HL-60 (cell line): ENCODE measurements at regions not wholly inside any gene's neighbourhood (a gene's known extent, or its start where the extent isn't known, plus 50 kb on each side); places are given as distances from the start of the nearest gene placed in this dataset.

ENCODE experiments used
- DNase-seq, 2 experiments: peaks; one replicate each; pipeline ENCODE4 v3.0.0-alpha.2; 2010 to 2020; ENCODE audit warnings: low read depth in 1 of 2, low spot score in 1 of 2
- H3K27ac ChIP-seq: fragments of 250-450 bp; sonication (Bioruptor Pico); replicated peaks from 2 replicates; pipeline ENCODE4 v1.5.1; 2020; ENCODE audit warnings: mild to moderate bottlenecking, moderate library complexity
- H3K27me3 ChIP-seq: fragments of 250-450 bp; sonication (Bioruptor Pico); 2 replicates; pipeline ENCODE4 v1.5.1; 2021; ENCODE audit warnings: mild to moderate bottlenecking, moderate library complexity; ENCODE audit not compliant: insufficient read depth, poor library complexity, severe bottlenecking
- H3K4me3 ChIP-seq: replicated peaks from 2 replicates; pipeline ENCODE4 v1.5.1; 2011; ENCODE audit warnings: mild to moderate bottlenecking, control low read depth, low read length; ENCODE audit not compliant: insufficient read depth
- GABPA ChIP-seq: IDR thresholded peaks from 2 replicates; pipeline ENCODE4 v1.6.1; 2012; ENCODE audit warnings: low read depth
- POLR2AphosphoS5 ChIP-seq: IDR thresholded peaks from 2 replicates; pipeline ENCODE4 v1.6.1; 2012; ENCODE audit warnings: low read depth
- SPI1 ChIP-seq: IDR thresholded peaks from 2 replicates; pipeline ENCODE4 v1.6.1; 2012; ENCODE audit warnings: low read depth, mild to moderate bottlenecking, borderline replicate concordance
- TF ChIP-seq, protein P1 (sequence below): IDR thresholded peaks from 2 replicates; pipeline ENCODE4 v1.6.1; 2012; ENCODE audit warnings: low read depth; ENCODE audit not compliant: insufficient replicate concordance
- TF ChIP-seq, protein P2 (sequence below): IDR thresholded peaks from one replicate; pipeline ENCODE4 v1.5.1; 2011; ENCODE audit warnings: low read length, control low read depth, inconsistent platforms; ENCODE audit not compliant: insufficient read depth

DNA sequence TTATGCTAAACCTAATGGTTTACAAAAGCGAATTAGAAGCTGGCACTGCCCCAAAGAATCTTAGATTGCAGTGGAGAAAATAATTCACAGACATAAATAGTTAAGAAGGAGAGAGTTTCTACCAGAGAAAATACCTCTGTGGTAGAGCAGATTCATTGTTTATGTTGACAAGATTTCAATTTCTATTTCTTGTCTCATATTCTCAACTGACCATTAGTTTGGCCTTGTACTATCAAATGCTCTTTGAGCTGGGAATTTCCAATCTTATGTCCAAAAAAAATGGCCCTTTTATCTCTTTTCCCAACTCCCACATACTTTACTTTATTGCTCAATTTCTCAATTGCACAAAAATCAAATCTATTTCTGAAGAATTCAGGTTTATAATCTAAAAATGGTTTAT, 804.1 kb upstream of the CITED2 start:
- no peak for DNase-seq
- H3K27ac ChIP-seq, result no peak overlapping the region
- no peaks in the 10 kb centered on the region for H3K27me3 ChIP-seq
- no peak overlapping the region for H3K4me3 ChIP-seq
- TF ChIP-seq, protein P1, sequence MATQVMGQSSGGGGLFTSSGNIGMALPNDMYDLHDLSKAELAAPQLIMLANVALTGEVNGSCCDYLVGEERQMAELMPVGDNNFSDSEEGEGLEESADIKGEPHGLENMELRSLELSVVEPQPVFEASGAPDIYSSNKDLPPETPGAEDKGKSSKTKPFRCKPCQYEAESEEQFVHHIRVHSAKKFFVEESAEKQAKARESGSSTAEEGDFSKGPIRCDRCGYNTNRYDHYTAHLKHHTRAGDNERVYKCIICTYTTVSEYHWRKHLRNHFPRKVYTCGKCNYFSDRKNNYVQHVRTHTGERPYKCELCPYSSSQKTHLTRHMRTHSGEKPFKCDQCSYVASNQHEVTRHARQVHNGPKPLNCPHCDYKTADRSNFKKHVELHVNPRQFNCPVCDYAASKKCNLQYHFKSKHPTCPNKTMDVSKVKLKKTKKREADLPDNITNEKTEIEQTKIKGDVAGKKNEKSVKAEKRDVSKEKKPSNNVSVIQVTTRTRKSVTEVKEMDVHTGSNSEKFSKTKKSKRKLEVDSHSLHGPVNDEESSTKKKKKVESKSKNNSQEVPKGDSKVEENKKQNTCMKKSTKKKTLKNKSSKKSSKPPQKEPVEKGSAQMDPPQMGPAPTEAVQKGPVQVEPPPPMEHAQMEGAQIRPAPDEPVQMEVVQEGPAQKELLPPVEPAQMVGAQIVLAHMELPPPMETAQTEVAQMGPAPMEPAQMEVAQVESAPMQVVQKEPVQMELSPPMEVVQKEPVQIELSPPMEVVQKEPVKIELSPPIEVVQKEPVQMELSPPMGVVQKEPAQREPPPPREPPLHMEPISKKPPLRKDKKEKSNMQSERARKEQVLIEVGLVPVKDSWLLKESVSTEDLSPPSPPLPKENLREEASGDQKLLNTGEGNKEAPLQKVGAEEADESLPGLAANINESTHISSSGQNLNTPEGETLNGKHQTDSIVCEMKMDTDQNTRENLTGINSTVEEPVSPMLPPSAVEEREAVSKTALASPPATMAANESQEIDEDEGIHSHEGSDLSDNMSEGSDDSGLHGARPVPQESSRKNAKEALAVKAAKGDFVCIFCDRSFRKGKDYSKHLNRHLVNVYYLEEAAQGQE, result no peak
- TF ChIP-seq GABPA (no peak), POLR2AphosphoS5 (no peak), SPI1 (no peak)
- TF ChIP-seq, protein P2, sequence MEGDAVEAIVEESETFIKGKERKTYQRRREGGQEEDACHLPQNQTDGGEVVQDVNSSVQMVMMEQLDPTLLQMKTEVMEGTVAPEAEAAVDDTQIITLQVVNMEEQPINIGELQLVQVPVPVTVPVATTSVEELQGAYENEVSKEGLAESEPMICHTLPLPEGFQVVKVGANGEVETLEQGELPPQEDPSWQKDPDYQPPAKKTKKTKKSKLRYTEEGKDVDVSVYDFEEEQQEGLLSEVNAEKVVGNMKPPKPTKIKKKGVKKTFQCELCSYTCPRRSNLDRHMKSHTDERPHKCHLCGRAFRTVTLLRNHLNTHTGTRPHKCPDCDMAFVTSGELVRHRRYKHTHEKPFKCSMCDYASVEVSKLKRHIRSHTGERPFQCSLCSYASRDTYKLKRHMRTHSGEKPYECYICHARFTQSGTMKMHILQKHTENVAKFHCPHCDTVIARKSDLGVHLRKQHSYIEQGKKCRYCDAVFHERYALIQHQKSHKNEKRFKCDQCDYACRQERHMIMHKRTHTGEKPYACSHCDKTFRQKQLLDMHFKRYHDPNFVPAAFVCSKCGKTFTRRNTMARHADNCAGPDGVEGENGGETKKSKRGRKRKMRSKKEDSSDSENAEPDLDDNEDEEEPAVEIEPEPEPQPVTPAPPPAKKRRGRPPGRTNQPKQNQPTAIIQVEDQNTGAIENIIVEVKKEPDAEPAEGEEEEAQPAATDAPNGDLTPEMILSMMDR, result no peak

DNA sequence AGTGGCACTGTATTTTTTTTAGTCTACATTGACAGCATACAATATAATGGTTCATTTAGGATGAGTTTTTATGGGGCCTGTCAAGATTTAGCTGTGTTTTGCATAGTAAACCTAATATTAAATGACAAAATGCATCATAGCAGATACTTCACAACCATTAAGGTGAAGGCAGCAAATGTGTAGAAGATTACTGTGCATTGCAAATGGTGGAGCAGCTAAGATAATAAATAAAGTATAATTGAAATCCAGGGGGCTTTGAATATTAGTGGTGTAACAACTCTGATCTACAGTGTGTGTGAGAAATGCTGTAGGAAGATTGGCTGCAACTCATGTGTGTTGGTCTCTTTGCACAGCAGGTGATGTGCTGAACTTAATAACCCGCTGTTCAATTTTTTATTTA, 801.9 kb upstream of the CITED2 start:
- DNase-seq, result no peak
- no peak overlapping the region for H3K27ac ChIP-seq
- TF ChIP-seq, protein P1, result no peak
- TF ChIP-seq, protein P2, result no peak
- TF ChIP-seq SPI1, result no peak
- TF ChIP-seq POLR2AphosphoS5, result no peak
- no peaks in the 10 kb centered on the region for H3K27me3 ChIP-seq
- no peak overlapping the region for H3K4me3 ChIP-seq

DNA sequence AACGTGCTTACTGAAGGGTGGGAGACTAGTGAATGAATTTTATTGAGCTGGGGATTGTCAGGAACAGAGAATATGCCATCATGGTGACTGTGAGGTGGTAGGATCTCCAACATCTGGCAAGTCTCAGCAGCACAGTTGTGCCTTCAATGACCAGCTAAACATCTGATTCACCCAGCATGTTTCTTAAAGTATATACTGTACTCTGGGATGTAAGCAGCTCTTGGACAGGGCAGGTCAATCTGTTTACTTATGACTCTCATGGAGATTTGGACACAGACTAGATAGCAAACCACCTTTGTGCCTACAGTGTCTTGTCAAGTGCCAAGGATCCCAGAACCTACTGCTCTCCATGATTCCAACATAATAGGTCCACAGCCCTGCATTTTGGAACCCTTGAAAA, 801.0 kb upstream of the CITED2 start:
- H3K27me3 ChIP-seq, result no peaks in the 10 kb centered on the region
- TF ChIP-seq POLR2AphosphoS5 (no peak), SPI1 (no peak), GABPA (no peak)
- TF ChIP-seq, protein P2, result no peak
- TF ChIP-seq, protein P1, result no peak
- DNase-seq, result no peak
- no peak overlapping the region for H3K27ac ChIP-seq
- H3K4me3 ChIP-seq, result no peak overlapping the region
